Trophoblast cell (in vitro differentiated cells and primary cell): ENCODE measurements at regions not wholly inside any gene's neighbourhood (a gene's known extent, or its start where the extent isn't known, plus 50 kb on each side); places are given as distances from the start of the nearest gene placed in this dataset.

Source experiments
- DNase-seq, 2 donors: peaks; one replicate each; pipeline ENCODE4 v3.0.0-alpha.2; 2016
- H2AFZ ChIP-seq: 2 replicates; pipeline ENCODE4 v1.6.1; 2013; ENCODE audit warnings: low read length, moderate library complexity, mild to moderate bottlenecking; ENCODE audit not compliant: insufficient read depth, poor library complexity
- H2AK5ac ChIP-seq: 2 replicates; pipeline ENCODE4 v1.6.1; 2013; ENCODE audit warnings: mild to moderate bottlenecking, low read length
- H2BK120ac ChIP-seq: 2 replicates; pipeline ENCODE4 v1.6.1; 2013; ENCODE audit warnings: low read length, mild to moderate bottlenecking, moderate library complexity; ENCODE audit not compliant: insufficient read depth, poor library complexity
- H2BK12ac ChIP-seq: 2 replicates; pipeline ENCODE4 v1.6.1; 2013; ENCODE audit warnings: mild to moderate bottlenecking, low read length, moderate library complexity
- H2BK5ac ChIP-seq: 2 replicates; pipeline ENCODE4 v1.6.1; 2013; ENCODE audit warnings: low read length, low read depth, moderate library complexity, mild to moderate bottlenecking; ENCODE audit not compliant: poor library complexity
- H3K14ac ChIP-seq: 2 replicates; pipeline ENCODE4 v1.6.1; 2013; ENCODE audit warnings: mild to moderate bottlenecking, low read length
- H3K18ac ChIP-seq: 2 replicates; pipeline ENCODE4 v1.6.1; 2013; ENCODE audit warnings: mild to moderate bottlenecking, low read length
- H3K23ac ChIP-seq: 2 replicates; pipeline ENCODE4 v1.6.1; 2013; ENCODE audit warnings: low read length
- H3K27ac ChIP-seq: 2 replicates; pipeline ENCODE4 v1.5.1; 2013; ENCODE audit warnings: low read depth, mild to moderate bottlenecking, inconsistent platforms, low read length, moderate library complexity
- H3K27me3 ChIP-seq: 2 replicates; pipeline ENCODE4 v1.6.1; 2013; ENCODE audit warnings: inconsistent platforms, mild to moderate bottlenecking, low read length, moderate library complexity; ENCODE audit not compliant: insufficient read depth
- H3K36me3 ChIP-seq, 2 experiments: 1 replicate in 1 of 2; 2 replicates in 1 of 2; pipeline ENCODE4 v1.6.1; 2013; ENCODE audit warnings: low read length in 2 of 2, mild to moderate bottlenecking in 2 of 2, moderate library complexity in 1 of 2; ENCODE audit not compliant: insufficient read depth in 2 of 2, control insufficient read depth in 1 of 2
- H3K4ac ChIP-seq: 2 replicates; pipeline ENCODE4 v1.6.1; 2013; ENCODE audit warnings: low read depth, mild to moderate bottlenecking, low read length, moderate library complexity
- H3K4me1 ChIP-seq, 2 experiments: 1 replicate in 1 of 2; 2 replicates in 1 of 2; pipeline ENCODE4 v1.6.1; 2013; ENCODE audit warnings: low read length in 2 of 2, mild to moderate bottlenecking in 2 of 2, moderate library complexity in 1 of 2; ENCODE audit not compliant: insufficient read depth in 2 of 2, control insufficient read depth in 1 of 2
- H3K4me2 ChIP-seq: 2 replicates; pipeline ENCODE4 v1.6.1; 2013; ENCODE audit warnings: inconsistent platforms, mild to moderate bottlenecking, low read length, moderate library complexity
- H3K4me3 ChIP-seq: 2 replicates; pipeline ENCODE4 v1.5.1; 2013; ENCODE audit warnings: mild to moderate bottlenecking, low read depth, low read length, inconsistent platforms
- H3K79me1 ChIP-seq: one replicate; pipeline ENCODE4 v1.6.1; 2013; ENCODE audit warnings: low read length
- H3K79me2 ChIP-seq: 2 replicates; pipeline ENCODE4 v1.6.1; 2013; ENCODE audit warnings: low read length, mild to moderate bottlenecking; ENCODE audit not compliant: control insufficient read depth, insufficient read depth, poor library complexity
- H3K9ac ChIP-seq: 2 replicates; pipeline ENCODE4 v1.6.1; 2013; ENCODE audit warnings: mild to moderate bottlenecking, low read length
- H3K9me3 ChIP-seq: 2 replicates; pipeline ENCODE4 v1.6.1; 2013; ENCODE audit warnings: low read depth, mild to moderate bottlenecking, control low read depth, inconsistent platforms, low read length; ENCODE audit not compliant: insufficient read depth
- H4K12ac ChIP-seq: 2 replicates; pipeline ENCODE4 v1.6.1; 2013; ENCODE audit warnings: low read depth, mild to moderate bottlenecking, low read length, moderate library complexity
- H4K8ac ChIP-seq: 2 replicates; pipeline ENCODE4 v1.6.1; 2013; ENCODE audit warnings: low read depth, mild to moderate bottlenecking, low read length, moderate library complexity
- H4K91ac ChIP-seq: one replicate; pipeline ENCODE4 v1.6.1; 2013; ENCODE audit warnings: low read depth, mild to moderate bottlenecking, low read length, moderate library complexity
- WGBS: extraction: QIAGEN DNeasy Blood & Tissue Kit; methylation state at CpG from one replicate; pipeline ENCODE4 v1.1.7; 2013; ENCODE audit warnings: missing lambda C conversion rate; ENCODE audit not compliant: insufficient read length, insufficient coverage; ENCODE audit errors: extremely low coverage; 5-methylcytosine and 5-hydroxymethylcytosine counted together

- no peaks in the 10 kb centered on the region for H3K79me1 ChIP-seq
- H3K4me3 ChIP-seq: no peak overlapping the region
- no peak overlapping the region for H2BK12ac ChIP-seq
- no peaks in the 10 kb centered on the region for H3K36me3 ChIP-seq
- no peak overlapping the region for H4K12ac ChIP-seq
- no peaks in the 10 kb centered on the region for H3K27me3 ChIP-seq
- WGBS: no CpG with 5 or more reads among the region's 5 CpGs
- H3K18ac ChIP-seq: no peak overlapping the region
- H3K9me3 ChIP-seq: no peaks in the 10 kb centered on the region
- no peak overlapping the region for H2BK5ac ChIP-seq
- H2AFZ ChIP-seq: no peak overlapping the region
- H4K91ac ChIP-seq: no peak overlapping the region
- no peak overlapping the region for H4K8ac ChIP-seq
- no peak overlapping the region for H3K4ac ChIP-seq
- no peak overlapping the region for H3K14ac ChIP-seq
- no peak for DNase-seq
- H3K9ac ChIP-seq: no peak overlapping the region
- H3K4me1 ChIP-seq: no peaks in the 10 kb centered on the region
- H2AK5ac ChIP-seq: no peak overlapping the region
- no peak overlapping the region for H2BK120ac ChIP-seq
- H3K4me2 ChIP-seq: no peak overlapping the region
- no peak overlapping the region for H3K23ac ChIP-seq
- H3K79me2 ChIP-seq: no peaks in the 10 kb centered on the region
- no peak overlapping the region for H3K27ac ChIP-seq
Measured at GRCh38 chr7:119943942-119944600, 328.9 kb upstream of the KCND2 start.

GRCh38 chr7:119944601-119944972 is 328.4 kb upstream of the KCND2 start:
- H2AK5ac ChIP-seq: no peak overlapping the region
- DNase-seq: no peak
- H4K12ac ChIP-seq: no peak overlapping the region
- H3K14ac ChIP-seq: no peak overlapping the region
- no peak overlapping the region for H3K9ac ChIP-seq
- H3K27me3 ChIP-seq: no peaks in the 10 kb centered on the region
- no peak overlapping the region for H3K4me2 ChIP-seq
- H2AFZ ChIP-seq: no peak overlapping the region
- H2BK12ac ChIP-seq: no peak overlapping the region
- H3K79me1 ChIP-seq: no peaks in the 10 kb centered on the region
- H3K4me3 ChIP-seq: no peak overlapping the region
- H3K4ac ChIP-seq: no peak overlapping the region
- H4K8ac ChIP-seq: no peak overlapping the region
- H3K36me3 ChIP-seq: no peaks in the 10 kb centered on the region
- H3K18ac ChIP-seq: no peak overlapping the region
- no peaks in the 10 kb centered on the region for H3K79me2 ChIP-seq
- H3K23ac ChIP-seq: no peak overlapping the region
- WGBS: no CpG with 5 or more reads among the region's 1 CpG
- H3K9me3 ChIP-seq: no peaks in the 10 kb centered on the region
- no peak overlapping the region for H2BK120ac ChIP-seq
- no peaks in the 10 kb centered on the region for H3K4me1 ChIP-seq
- H4K91ac ChIP-seq: no peak overlapping the region
- H2BK5ac ChIP-seq: no peak overlapping the region
- H3K27ac ChIP-seq: no peak overlapping the region

- Histone ChIP-seq H3K79me1 (no peaks in the 10 kb centered on the region), H4K91ac (no peak overlapping the region), H4K12ac (no peak overlapping the region), H2AFZ (no peak overlapping the region), H3K23ac (no peak overlapping the region), H3K4me3 (no peak overlapping the region), H2BK5ac (no peak overlapping the region), H3K4me1 (no peaks in the 10 kb centered on the region), H3K27me3 (no peaks in the 10 kb centered on the region), H3K27ac (no peak overlapping the region), H3K9me3 (no peaks in the 10 kb centered on the region), H2BK12ac (no peak overlapping the region), H3K14ac (no peak overlapping the region), H3K18ac (no peak overlapping the region), H3K4me2 (no peak overlapping the region), H2AK5ac (no peak overlapping the region), H2BK120ac (no peak overlapping the region), H3K79me2 (no peaks in the 10 kb centered on the region), H3K4ac (no peak overlapping the region), H4K8ac (no peak overlapping the region), H3K36me3 (no peaks in the 10 kb centered on the region), H3K9ac (no peak overlapping the region)
- no CpG with 5 or more reads among the region's 1 CpG for WGBS
- DNase-seq: no peak
Measured at GRCh38 chr7:119945822-119946221, 327.2 kb upstream of the KCND2 start.

DNA sequence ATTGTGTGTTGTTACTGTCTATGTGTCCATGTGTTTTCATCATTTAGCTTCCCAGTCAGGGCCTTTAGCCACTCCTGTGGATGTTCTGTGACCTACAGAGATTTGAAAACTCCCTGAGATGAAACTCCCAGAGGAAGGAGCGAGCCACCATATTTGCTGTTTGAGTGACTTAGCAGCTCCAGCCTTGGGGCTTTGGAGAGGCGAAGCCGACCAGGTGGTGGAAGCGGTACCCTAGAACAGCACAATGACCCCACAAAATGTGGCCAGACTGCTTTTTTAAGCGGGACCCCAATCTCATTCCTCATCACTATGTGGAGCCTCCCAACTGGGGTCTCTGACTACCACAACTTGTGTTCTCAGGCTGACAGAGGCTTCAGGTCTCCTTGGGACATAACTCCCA is 323.9 kb upstream of the KCND2 start:
- H4K8ac ChIP-seq: no peak overlapping the region
- H4K91ac ChIP-seq: no peak overlapping the region
- no peak overlapping the region for H3K4me3 ChIP-seq
- no peak overlapping the region for H2BK5ac ChIP-seq
- no CpG with 5 or more reads among the region's 5 CpGs for WGBS
- H3K79me2 ChIP-seq: no peaks in the 10 kb centered on the region
- no peak overlapping the region for H3K14ac ChIP-seq
- no peaks in the 10 kb centered on the region for H3K4me1 ChIP-seq
- no peak for DNase-seq
- H3K27ac ChIP-seq: no peak overlapping the region
- no peaks in the 10 kb centered on the region for H3K27me3 ChIP-seq
- no peak overlapping the region for H3K4ac ChIP-seq
- H3K36me3 ChIP-seq: no peaks in the 10 kb centered on the region
- no peaks in the 10 kb centered on the region for H3K9me3 ChIP-seq
- H2BK120ac ChIP-seq: no peak overlapping the region
- H2AK5ac ChIP-seq: no peak overlapping the region
- H4K12ac ChIP-seq: no peak overlapping the region
- H3K18ac ChIP-seq: no peak overlapping the region
- H2AFZ ChIP-seq: no peak overlapping the region
- no peak overlapping the region for H3K23ac ChIP-seq
- no peak overlapping the region for H3K9ac ChIP-seq
- no peaks in the 10 kb centered on the region for H3K79me1 ChIP-seq
- no peak overlapping the region for H3K4me2 ChIP-seq
- no peak overlapping the region for H2BK12ac ChIP-seq
